ENCODE measurements at regions not wholly inside any gene's neighbourhood (a gene's known extent, or its start where the extent isn't known, plus 50 kb on each side); places are given as distances from the start of the nearest gene placed in this dataset.

- DNase-seq (ENCODE audit: low spot score) (no peak), ATAC-seq (ENCODE audit: low read depth) (no peak)
- H3K4me1 ChIP-seq (ENCODE audit: insufficient read depth, poor library complexity, severe bottlenecking): no peaks in the 10 kb centered on the region
These were observed 273.6 kb downstream of the SHOX2 start for GRCh38 chr3:157832588-157832987.

GRCh38 chr3:157830556-157831236 is 275.5 kb downstream of the SHOX2 start:
- no peaks in the 10 kb centered on the region for H3K36me3 ChIP-seq (ENCODE audit: low read depth)
- no peak for ATAC-seq (ENCODE audit: low read depth)
- no peak for DNase-seq (ENCODE audit: low spot score)

More at GRCh38 chr3:157832588-157832987, 273.6 kb downstream of the SHOX2 start:
- TF ChIP-seq, protein P1, sequence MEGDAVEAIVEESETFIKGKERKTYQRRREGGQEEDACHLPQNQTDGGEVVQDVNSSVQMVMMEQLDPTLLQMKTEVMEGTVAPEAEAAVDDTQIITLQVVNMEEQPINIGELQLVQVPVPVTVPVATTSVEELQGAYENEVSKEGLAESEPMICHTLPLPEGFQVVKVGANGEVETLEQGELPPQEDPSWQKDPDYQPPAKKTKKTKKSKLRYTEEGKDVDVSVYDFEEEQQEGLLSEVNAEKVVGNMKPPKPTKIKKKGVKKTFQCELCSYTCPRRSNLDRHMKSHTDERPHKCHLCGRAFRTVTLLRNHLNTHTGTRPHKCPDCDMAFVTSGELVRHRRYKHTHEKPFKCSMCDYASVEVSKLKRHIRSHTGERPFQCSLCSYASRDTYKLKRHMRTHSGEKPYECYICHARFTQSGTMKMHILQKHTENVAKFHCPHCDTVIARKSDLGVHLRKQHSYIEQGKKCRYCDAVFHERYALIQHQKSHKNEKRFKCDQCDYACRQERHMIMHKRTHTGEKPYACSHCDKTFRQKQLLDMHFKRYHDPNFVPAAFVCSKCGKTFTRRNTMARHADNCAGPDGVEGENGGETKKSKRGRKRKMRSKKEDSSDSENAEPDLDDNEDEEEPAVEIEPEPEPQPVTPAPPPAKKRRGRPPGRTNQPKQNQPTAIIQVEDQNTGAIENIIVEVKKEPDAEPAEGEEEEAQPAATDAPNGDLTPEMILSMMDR (IDR thresholded peaks at IDR 0.05; ENCODE audit: poor library complexity, severe bottlenecking): no peak
- no peak overlapping the region for H3K4me3 ChIP-seq (ENCODE audit: severe bottlenecking)
- H3K36me3 ChIP-seq (ENCODE audit: low read depth): no peaks in the 10 kb centered on the region
- H3K27me3 ChIP-seq (ENCODE audit: insufficient read depth, poor library complexity, severe bottlenecking): no peaks in the 10 kb centered on the region
- no peak overlapping the region for H3K27ac ChIP-seq (ENCODE audit: poor library complexity, severe bottlenecking)
- peaks cover 2% of the 10 kb centered on the region for H3K9me3 ChIP-seq (ENCODE audit: severe bottlenecking)

DNA sequence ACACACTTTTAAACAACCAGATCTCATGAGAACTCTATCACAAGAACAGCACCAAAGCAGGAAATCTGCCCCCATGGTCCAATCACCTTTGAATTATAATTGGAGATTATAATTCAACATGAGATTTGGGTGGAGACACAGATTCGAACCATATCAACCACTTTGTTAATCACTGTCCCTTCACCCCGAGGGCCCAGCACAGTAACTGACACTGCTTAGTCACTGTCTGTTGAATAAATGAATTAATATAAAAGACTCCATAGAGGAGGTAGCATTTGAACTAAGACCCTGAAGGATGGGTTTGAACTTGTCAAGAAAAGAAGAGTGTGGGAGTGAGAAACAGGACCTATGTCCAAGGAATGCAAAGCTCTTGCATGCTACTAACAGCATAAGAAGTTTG is 276.4 kb downstream of the SHOX2 start:
- no peaks in the 10 kb centered on the region for H3K4me1 ChIP-seq (ENCODE audit: insufficient read depth, poor library complexity, severe bottlenecking)
- ATAC-seq (ENCODE audit: low read depth) (no peak), DNase-seq (ENCODE audit: low spot score) (no peak)
- H3K36me3 ChIP-seq (ENCODE audit: low read depth): no peaks in the 10 kb centered on the region
- no peaks in the 10 kb centered on the region for H3K27me3 ChIP-seq (ENCODE audit: insufficient read depth, poor library complexity, severe bottlenecking)
- no peak overlapping the region for H3K27ac ChIP-seq (ENCODE audit: poor library complexity, severe bottlenecking)
- TF ChIP-seq, protein P1 (IDR thresholded peaks at IDR 0.05; ENCODE audit: poor library complexity, severe bottlenecking): no peak
- H3K4me3 ChIP-seq (ENCODE audit: severe bottlenecking): no peak overlapping the region
- H3K9me3 ChIP-seq (ENCODE audit: severe bottlenecking): peaks cover 2% of the 10 kb centered on the region

More at GRCh38 chr3:157830556-157831236, 275.5 kb downstream of the SHOX2 start:
- H3K4me3 ChIP-seq (ENCODE audit: severe bottlenecking): no peak overlapping the region
- H3K27ac ChIP-seq (ENCODE audit: poor library complexity, severe bottlenecking): no peak overlapping the region
- TF ChIP-seq, protein P1 (IDR thresholded peaks at IDR 0.05; ENCODE audit: poor library complexity, severe bottlenecking): no peak
- peaks cover 2% of the 10 kb centered on the region for H3K9me3 ChIP-seq (ENCODE audit: severe bottlenecking)
- H3K4me1 ChIP-seq (ENCODE audit: insufficient read depth, poor library complexity, severe bottlenecking): no peaks in the 10 kb centered on the region
- H3K27me3 ChIP-seq (ENCODE audit: insufficient read depth, poor library complexity, severe bottlenecking): no peaks in the 10 kb centered on the region

- no peak overlapping the region for H3K27ac ChIP-seq (ENCODE audit: poor library complexity, severe bottlenecking)
- no peaks in the 10 kb centered on the region for H3K27me3 ChIP-seq (ENCODE audit: insufficient read depth, poor library complexity, severe bottlenecking)
- no peak for DNase-seq (ENCODE audit: low spot score)
- no peaks in the 10 kb centered on the region for H3K4me1 ChIP-seq (ENCODE audit: insufficient read depth, poor library complexity, severe bottlenecking)
- TF ChIP-seq, protein P1 (IDR thresholded peaks at IDR 0.05; ENCODE audit: poor library complexity, severe bottlenecking): no peak
- no peaks in the 10 kb centered on the region for H3K36me3 ChIP-seq (ENCODE audit: low read depth)
- no peak for ATAC-seq (ENCODE audit: low read depth)
- H3K4me3 ChIP-seq (ENCODE audit: severe bottlenecking): no peak overlapping the region
- peaks cover 2% of the 10 kb centered on the region for H3K9me3 ChIP-seq (ENCODE audit: severe bottlenecking)
These were observed 281.9 kb downstream of the SHOX2 start for GRCh38 chr3:157824281-157824680.

DNA sequence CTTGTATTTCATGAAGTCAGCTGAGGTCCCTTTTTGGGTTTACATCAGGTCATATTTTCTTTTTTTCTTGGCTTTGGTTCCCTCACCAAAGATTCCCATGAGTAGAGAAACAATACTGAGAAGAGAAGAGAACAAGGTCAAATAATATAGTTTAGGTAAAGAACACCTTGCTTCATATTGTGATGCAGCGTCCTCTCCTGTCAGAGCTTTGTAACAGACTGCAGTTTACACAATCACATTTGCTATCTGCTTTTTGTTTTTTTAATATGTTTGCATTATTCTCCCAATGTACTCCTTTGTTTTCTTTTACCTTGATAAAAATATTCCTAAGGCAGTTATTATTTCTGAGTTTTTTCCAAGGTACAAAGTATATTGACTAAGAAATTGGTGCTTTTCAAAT is 283.2 kb downstream of the SHOX2 start:
- ATAC-seq (ENCODE audit: low read depth): no peak

More for the DNA sequence above, 283.2 kb downstream of the SHOX2 start:
- H3K27ac ChIP-seq (ENCODE audit: poor library complexity, severe bottlenecking): no peak overlapping the region
- TF ChIP-seq, protein P1 (IDR thresholded peaks at IDR 0.05; ENCODE audit: poor library complexity, severe bottlenecking): no peak
- no peaks in the 10 kb centered on the region for H3K9me3 ChIP-seq (ENCODE audit: severe bottlenecking)
- H3K4me3 ChIP-seq (ENCODE audit: severe bottlenecking): no peak overlapping the region
- no peak for DNase-seq (ENCODE audit: low spot score)
- no peaks in the 10 kb centered on the region for H3K4me1 ChIP-seq (ENCODE audit: insufficient read depth, poor library complexity, severe bottlenecking)
- no peaks in the 10 kb centered on the region for H3K27me3 ChIP-seq (ENCODE audit: insufficient read depth, poor library complexity, severe bottlenecking)
- no peaks in the 10 kb centered on the region for H3K36me3 ChIP-seq (ENCODE audit: low read depth)

All from RWPE2 (cell line).